ENCODE measurements at regions not wholly inside any gene's neighbourhood (a gene's known extent, or its start where the extent isn't known, plus 50 kb on each side); places are given as distances from the start of the nearest gene placed in this dataset.

DNA sequence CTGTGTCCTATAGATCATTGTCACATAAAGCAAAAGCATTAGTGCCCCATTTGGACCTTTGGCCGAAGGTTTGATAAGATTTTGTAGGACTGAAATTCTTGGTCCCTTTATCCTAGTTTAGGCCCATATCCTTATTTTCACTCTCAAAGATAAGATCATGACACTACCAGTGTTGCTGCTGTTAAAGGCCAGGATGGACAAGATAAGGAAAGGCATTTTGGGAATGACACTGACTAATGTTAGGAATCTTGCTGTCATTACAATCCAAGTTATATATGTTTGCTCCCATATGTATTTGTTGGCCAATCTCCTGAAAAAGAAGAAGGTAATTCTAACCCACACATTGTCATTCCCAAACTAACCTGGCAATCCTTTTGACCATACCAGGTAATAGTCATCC, 101.3 kb upstream of the VAMP7 start:
- TF ChIP-seq CTCF (IDR thresholded peaks at IDR 0.05; ENCODE audit: extremely low read depth in 1 of 2, insufficient read depth in 1 of 2, low read depth in 1 of 2, low read length in 2 of 2) (no peak), POLR2A (IDR thresholded peaks at IDR 0.05; ENCODE audit: low read depth, low read length) (no peak), GATA2 (IDR thresholded peaks at IDR 0.05; ENCODE audit: insufficient read depth, insufficient read length, low read depth, low read length) (no peak), EZH2 (IDR thresholded peaks at IDR 0.05; ENCODE audit: borderline replicate concordance, low read depth, low read length, severe bottlenecking) (no peak), POLR2AphosphoS5 (IDR thresholded peaks at IDR 0.05; ENCODE audit: insufficient read depth, low read depth, low read length) (no peak), MYC (IDR thresholded peaks at IDR 0.05; ENCODE audit: low read depth, low read length) (no peak), MAX (IDR thresholded peaks at IDR 0.05; ENCODE audit: insufficient read depth, insufficient read length) (no peak)

All from endothelial cell of umbilical vein (primary cell).